GM11168 (cell line): ENCODE measurements at regions not wholly inside any gene's neighbourhood (a gene's known extent, or its start where the extent isn't known, plus 50 kb on each side); places are given as distances from the start of the nearest gene placed in this dataset.

Experiments
- in situ Hi-C: fragments of 300-500 bp; cut with MboI; formaldehyde crosslinking; loops from one replicate; pipeline ENCODE4 v1.12.0; 2022; ENCODE audit warnings: low sequenced_read_pairs; ENCODE audit not compliant: unreplicated experiment

- in situ Hi-C loops = no loop called here
These were observed 160.6 kb upstream of the COL21A1 start for GRCh38 chr6:56407883-56408410.

GRCh38 chr6:56406276-56407269, 159.2 kb upstream of the COL21A1 start:
- in situ Hi-C loops = no loop called here

- in situ Hi-C loops = no loop called here
These were observed 157.2 kb upstream of the COL21A1 start for GRCh38 chr6:56404599-56404998.

GRCh38 chr6:56403745-56404144, 156.4 kb upstream of the COL21A1 start:
- in situ Hi-C loops = no loop called here

- in situ Hi-C loops = no loop called here
These were observed 154.2 kb upstream of the COL21A1 start for GRCh38 chr6:56401477-56402070.

- in situ Hi-C loops = no loop called here
These were observed 152.9 kb upstream of the COL21A1 start for GRCh38 chr6:56400273-56400672.

GRCh38 chr6:56399672-56400263, 152.4 kb upstream of the COL21A1 start:
- in situ Hi-C loops = no loop called here

- in situ Hi-C loops = no loop called here
These were observed 151.9 kb upstream of the COL21A1 start for GRCh38 chr6:56399250-56399671.

GRCh38 chr6:56396435-56396834, 149.1 kb upstream of the COL21A1 start:
- in situ Hi-C loops = no loop called here

GRCh38 chr6:56393615-56394612, 146.5 kb upstream of the COL21A1 start:
- in situ Hi-C loops = no loop called here

- in situ Hi-C loops = no loop called here
These were observed 141.0 kb upstream of the COL21A1 start for GRCh38 chr6:56388415-56388755.

GRCh38 chr6:56387621-56388414, 140.4 kb upstream of the COL21A1 start:
- in situ Hi-C loops = no loop called here

GRCh38 chr6:56386717-56387116, 139.3 kb upstream of the COL21A1 start:
- in situ Hi-C loops = no loop called here

- in situ Hi-C loops = no loop called here
These were observed 138.7 kb upstream of the COL21A1 start for GRCh38 chr6:56385981-56386593.

- in situ Hi-C loops = no loop called here
These were observed 135.8 kb upstream of the COL21A1 start for GRCh38 chr6:56383160-56383559.

- in situ Hi-C loops = no loop called here
These were observed 135.1 kb upstream of the COL21A1 start for GRCh38 chr6:56382416-56382940.

- in situ Hi-C loops = no loop called here
These were observed 134.4 kb upstream of the COL21A1 start for GRCh38 chr6:56381801-56382251.

- in situ Hi-C loops = no loop called here
These were observed 133.1 kb upstream of the COL21A1 start for GRCh38 chr6:56380476-56380875.
